Sciatic nerve (tissue), 2 donors: ENCODE measurements at regions not wholly inside any gene's neighbourhood (a gene's known extent, or its start where the extent isn't known, plus 50 kb on each side); places are given as distances from the start of the nearest gene placed in this dataset.

ENCODE experiments used
- ATAC-seq: fragments of 200-7000 bp; cut with Tn5 transposase; one replicate; pipeline ENCODE4 v1.9.1; 2020; ENCODE audit warnings: mild to moderate bottlenecking, moderate library complexity
- DNase-seq: peaks from one replicate; pipeline ENCODE4 v3.0.0-alpha.2; 2020; ENCODE audit warnings: low spot score
- intact Hi-C: fragments of 100-400 bp; cut with DNase I; formaldehyde crosslinking; loops from one replicate; pipeline ENCODE4 v1.14.2; 2022
- donor health status: DM: no; HTN: no; CAD: no.
- donor health status: DM: no; HTN: no; CAD: no.

DNA sequence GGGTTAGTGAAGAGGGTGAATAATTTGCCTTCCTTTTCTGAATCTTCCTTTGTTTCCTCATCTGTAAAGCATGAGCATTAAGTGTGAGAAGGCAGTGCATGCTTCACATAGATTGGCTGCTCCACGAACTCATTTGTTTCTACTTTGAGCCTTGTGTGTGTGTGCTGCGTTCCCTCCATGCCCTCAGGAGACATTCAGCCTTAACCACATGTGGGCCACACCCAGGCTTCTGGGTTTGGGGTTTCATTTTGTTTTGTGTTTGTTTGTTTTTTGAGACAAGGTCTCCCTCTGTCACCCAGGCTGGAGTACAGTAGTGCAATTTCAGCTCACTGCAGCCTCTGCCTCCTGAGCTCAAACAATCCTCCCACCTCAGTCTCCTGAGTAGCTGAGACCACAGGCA, 843.3 kb downstream of the GALR1 start:
- DNase-seq (no peak), ATAC-seq (no peak)
- intact Hi-C loops = no loop called here

DNA sequence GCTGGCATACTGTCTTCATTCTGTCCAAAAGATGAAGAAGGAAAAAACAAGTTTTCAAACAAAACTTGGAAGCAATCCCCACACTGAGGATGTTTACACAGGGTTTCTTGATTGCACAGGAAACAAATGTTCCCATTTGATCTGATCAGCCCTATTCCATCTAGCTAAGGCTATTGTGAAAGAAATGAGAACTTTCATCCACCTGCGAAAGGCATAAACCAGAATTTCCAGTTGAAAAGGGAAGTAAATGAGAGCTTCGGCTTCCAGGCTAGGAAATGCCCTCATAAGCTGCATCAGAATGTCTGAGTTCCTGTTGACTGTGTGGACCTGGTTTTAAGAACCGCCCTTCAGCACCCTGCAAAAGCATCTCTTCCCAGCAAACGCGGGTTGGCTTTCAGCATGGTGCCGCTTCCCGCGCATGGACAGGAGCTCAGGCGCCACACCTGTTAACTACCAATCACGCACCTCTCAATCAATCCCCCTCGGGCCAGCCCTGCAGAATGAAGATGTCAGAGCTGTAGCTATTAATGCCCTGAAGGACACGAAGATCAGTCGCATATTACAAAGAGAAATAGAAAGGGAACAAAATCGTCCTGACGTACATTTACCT, 850.4 kb downstream of the GALR1 start:
- intact Hi-C loops = no loop called here
- DNase-seq (no peak), ATAC-seq (no peak)

DNA sequence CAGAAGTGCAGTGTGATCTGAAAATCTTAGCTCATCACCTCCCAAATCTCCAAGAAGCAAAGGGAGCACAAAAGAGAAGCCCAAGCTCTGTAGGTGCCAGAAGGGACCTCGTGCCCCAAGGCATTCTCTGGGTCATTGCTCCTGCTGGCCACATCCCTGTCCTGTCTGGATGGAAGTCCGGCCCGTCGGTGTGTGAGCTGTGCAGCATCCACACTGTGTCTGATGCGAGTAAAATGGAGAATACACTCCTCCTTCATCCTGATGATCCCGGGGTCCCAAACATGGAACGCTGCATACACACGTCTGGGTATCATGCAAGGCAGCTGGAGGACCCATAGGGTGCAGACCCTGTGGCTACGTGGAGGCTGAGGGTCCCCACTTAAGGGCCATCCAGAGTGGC, 851.4 kb downstream of the GALR1 start:
- no peak for ATAC-seq
- intact Hi-C loops = no loop called here
- DNase-seq = no peak

DNA sequence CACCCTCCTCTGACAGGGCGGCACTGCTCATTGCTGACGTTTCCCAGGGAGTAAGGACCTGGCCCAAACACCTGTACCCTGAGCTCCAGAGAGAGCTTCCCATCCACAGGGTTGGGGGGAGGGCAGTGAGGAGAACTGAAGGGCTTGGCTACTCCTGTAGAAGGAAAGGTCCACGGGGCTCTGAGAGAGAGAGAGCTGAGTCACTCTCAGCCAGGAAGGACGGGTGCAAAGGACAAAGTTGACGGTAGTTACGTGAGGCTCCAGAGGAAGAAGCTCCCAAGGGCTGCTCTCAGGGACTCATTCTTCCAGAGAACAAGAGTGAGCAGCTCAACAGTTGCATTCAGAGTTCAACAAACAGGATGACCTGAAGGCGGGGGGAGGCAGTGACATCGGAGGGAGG, 852.5 kb downstream of the GALR1 start:
- DNase-seq = no peak
- intact Hi-C loops = no loop called here
- no peak for ATAC-seq

DNA sequence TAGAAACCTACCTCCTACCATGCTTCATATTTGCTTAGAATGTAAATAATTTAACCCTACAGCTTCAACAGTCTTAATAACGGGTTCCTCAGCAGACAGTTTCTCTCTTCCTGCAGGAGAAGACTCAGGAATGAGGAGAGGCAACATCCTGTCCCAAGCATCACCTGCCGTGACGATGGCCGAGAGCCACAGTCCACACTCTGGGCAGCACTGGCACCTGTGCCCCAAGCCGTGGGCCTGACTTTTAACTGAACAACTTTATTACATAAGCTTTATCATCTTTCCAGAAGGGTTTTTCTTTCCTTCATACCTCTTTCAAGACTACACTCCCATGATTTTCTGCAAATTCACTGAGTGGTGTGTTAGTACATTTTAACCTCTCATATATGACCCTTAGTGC, 856.0 kb downstream of the GALR1 start:
- no peak for DNase-seq
- intact Hi-C loops = no loop called here
- no peak for ATAC-seq

DNA sequence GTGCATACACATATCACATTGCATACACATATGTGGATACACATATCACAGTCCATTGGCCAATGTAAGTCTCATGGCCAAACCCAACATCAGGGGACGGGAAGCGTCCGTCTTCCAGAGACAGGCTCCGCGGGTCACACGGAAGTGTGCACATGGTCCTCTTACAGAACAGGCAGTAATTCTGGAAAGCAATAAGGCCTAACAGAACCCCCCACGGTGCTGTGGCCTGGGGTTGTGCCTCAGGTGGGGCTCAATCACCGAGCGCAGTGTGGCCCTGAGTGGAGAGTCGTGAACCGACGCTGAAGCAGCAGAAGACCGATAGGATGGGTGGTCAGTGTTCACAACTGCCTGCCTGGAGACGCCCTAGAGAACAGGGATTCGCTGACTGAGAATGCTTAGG, 857.3 kb downstream of the GALR1 start:
- intact Hi-C loops = no loop called here
- no peak for ATAC-seq
- DNase-seq = no peak

DNA sequence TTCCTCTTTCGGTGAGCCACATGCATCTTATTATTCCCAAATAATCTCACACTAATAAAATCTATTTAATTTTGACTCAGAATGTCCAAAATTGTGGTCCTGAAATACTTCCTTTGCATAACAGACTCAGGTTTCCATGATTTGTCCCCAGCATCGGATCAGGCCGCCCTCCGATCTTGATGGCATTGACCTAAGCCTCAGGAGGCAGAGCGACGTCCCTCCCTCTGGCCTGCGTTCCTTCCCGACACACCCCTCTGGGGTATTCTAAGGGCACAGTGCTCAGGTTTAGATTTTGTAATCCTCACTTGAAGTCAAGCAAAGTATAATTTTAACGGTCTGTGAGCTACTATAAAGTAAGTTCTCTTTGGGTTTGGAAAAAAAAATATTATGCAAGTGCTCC, 857.7 kb downstream of the GALR1 start:
- ATAC-seq (no peak), DNase-seq (no peak)
- intact Hi-C loops = no loop called here

DNA sequence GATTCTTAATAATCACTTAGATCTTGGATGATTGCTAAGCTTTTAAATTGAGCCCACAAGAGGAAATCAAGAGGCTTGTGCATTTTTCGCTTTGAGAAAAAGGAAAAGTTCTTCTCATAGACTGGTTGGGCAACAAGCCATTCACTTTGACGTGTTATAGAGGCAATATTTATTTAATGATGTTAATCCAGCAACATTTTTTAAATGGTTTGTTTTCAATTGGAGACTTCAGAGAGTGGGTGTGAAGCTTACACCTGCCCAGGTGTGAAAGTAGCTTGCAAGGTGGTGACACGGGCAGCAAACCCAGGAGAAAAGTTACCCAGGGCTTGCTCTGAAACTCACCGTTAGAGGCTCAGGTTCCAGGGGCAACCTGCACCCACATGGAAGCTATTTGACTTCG, 858.9 kb downstream of the GALR1 start:
- ATAC-seq = no peak
- intact Hi-C loops = no loop called here
- no peak for DNase-seq

DNA sequence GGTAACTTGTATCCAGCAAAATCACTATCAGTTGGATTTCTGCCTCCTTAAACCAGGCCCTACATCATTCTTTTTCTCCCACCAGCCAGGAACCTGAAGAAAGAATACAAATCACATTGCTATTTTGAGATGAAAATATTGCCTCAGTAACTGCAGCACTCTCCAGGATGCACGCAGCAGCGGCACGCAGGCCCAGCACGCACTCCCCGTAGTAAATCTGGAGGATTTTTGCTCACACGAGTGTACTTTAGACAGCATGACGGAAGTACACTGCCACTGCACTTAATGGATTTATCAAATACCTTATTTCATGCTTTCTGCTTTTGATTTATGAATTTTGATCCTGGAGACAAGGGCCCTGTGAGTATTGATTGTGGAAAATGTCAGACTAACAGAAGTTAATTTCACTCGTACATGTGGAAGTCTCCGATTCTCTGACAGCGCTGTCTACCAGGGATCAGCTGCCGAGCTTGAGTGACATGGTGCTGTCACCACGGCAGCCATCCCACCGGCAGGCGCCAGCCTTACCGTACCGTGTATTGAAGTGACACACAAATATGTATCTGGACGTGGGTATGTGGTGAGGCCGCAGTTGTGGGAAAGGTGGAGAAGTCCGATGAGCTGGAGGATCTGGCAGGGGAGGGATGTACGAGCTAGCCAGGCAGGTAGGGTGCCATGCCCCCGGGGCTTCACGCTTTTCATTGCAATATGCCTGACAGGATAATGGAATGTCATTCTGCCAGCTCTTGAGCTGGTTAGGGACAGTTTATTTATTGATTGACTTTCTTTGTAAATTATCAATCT, 863.7 kb downstream of the GALR1 start:
- ATAC-seq (no peak), DNase-seq (no peak)
- intact Hi-C loops = no loop called here

DNA sequence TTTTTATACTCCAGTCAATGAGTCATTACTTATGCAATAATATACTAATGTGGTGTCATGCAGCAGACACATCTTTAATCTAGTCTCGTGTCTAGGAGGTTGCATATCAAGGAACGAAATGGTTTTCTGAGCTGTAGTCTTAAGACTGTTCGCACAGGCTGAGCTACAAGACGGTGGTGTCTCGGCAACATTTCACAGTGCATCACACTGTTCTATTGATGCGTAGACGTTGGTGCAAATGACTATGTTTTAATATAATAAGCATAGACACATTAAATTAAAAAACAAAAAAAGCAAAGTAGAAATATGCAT, 864.2 kb downstream of the GALR1 start:
- DNase-seq = no peak
- intact Hi-C loops = no loop called here
- ATAC-seq = no peak

DNA sequence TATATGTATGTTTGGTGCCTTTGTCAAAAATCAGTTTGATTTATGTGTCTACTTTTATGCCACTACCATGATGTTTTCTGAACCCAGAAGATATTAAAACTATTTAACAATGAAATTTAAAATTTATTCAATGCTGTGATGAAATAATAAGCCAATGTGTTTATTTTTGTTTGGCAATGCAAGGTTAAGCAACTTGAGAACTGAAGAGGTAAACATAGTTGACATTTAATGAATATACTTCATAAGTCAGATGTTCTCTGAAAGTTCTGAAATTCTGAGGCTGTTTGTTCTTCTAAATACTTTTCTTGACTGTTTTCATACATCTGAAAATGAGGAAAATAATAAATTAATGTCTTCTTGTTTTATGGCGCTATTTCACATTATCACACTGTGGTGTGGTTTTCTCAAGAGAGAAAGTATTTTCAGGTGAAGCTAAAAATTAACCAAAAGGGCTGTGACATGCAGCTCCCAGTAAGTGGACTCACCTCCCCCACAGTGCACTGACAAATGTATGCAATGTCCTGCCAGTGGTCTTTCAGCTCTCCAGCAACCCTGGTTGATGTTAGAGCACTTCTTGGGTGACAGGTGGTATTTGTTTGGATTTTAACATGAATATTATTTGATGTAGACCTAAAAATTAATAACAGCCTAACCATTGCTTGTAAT, 863.6 kb upstream of the SALL3 start:
- DNase-seq = no peak
- no peak for ATAC-seq
- intact Hi-C loops = no loop called here

DNA sequence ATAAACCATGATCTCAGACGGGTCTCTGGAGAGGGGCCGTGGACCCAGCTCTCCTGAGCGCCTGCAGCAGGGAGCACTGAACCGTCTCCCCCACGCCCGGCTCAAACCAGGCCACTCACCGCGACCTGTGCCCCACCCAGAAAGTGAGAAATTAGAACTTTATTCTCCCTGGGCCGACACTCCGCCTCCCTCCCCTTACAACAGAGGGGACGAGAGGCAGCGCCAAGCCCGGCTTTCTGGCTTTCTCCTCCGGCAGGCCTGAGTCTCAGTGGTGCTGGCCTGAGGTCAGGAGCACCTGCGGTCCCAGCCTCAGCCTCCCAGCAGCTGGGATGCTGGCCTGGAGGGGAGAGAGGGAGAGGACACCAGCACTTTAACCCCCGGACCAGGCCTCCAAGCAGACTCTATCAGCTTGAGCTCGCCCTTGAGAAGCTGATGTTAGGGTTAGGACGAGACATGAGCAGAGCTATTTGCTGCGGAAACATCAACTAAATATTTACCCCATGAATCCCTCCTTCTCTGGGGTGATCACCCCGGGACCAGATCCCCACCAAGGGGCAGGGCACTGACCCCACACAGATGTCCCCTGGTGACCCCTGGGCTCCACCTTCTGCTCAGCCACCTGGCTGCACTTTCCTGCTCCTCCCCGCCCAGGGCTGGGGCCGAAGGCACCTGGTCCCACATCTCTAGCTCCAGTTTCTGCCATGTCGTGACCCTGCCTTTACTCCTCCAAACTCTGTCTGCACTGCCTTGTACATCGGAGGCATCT, 856.3 kb upstream of the SALL3 start:
- intact Hi-C loops = no loop called here
- no peak for DNase-seq
- ATAC-seq = peak; percentile 45

DNA sequence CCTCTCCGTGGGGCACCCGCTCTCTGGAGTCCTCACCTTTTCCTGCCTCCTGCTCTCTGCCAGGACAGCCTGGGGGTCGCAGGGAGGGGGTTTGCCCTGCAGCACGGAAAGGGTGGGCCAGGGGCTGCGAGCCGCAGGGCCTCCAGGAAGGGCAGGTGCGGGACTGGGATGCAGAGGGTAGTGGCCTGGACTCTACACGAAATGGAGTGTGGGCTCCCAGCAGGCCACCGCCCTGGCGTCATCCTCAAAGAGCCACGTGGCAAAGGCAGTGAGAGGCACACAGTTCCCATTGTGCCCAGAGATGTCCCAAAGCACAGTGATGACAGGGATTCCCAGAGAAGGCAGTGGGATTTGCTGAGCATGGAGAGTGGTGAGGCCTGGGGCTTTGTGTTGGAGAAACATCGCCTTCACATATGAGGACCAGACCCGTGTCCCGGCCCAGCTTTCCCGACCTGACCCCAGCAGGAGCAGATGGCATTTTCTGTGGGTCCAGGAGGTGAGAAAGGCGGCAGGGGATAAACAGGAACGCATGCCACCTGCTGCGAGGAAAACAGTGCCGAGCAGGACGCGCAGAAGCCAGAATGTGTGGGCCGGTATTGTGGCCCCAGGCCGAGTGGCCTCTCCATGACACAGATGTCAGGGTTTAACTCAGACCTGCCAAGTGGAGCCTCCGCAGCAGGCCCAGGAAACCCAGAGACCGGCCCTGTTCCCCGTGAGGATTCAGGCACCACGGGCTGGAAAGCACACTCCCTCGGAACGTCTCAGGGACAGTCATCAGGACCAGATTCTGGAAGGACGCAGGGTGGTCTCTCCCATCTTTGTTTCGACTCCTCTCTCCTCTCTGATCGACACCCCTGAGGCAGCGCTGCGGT, 855.5 kb upstream of the SALL3 start:
- intact Hi-C loops = no loop called here
- DNase-seq (no peak), ATAC-seq (peak; percentile 25)

DNA sequence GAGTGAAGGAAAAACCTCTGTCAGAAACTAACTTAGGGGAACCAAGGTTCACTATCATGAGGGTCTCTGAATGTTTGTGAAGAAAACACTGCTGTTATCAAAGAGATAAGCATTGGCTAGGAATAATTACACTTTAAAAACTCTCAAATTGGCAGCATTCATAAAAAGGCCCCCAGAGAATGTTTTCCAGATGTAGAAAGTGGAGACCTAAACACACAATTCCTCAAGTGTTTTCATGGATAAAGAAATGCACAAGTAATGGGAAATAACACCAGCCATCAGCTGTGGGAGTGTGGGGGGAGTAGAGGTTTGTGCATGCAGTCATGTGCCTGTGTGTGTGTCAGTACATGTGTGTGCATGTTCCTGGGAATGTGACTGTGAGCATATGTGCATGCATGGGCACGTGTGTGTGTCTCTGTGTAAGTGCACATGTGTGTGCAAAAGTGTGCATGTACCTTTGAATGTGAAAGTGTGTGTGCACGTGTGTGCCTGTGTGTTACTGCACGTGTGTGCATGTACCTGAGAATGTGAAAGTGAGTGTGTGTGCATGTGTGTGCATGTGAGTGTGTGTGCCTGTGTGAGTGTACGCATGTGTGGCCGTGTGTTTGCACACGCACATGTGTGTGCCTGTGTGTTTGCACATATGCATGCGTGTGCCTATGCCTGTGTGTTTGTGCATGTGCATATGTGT, 854.3 kb upstream of the SALL3 start:
- ATAC-seq = no peak
- intact Hi-C loops = no loop called here
- no peak for DNase-seq

DNA sequence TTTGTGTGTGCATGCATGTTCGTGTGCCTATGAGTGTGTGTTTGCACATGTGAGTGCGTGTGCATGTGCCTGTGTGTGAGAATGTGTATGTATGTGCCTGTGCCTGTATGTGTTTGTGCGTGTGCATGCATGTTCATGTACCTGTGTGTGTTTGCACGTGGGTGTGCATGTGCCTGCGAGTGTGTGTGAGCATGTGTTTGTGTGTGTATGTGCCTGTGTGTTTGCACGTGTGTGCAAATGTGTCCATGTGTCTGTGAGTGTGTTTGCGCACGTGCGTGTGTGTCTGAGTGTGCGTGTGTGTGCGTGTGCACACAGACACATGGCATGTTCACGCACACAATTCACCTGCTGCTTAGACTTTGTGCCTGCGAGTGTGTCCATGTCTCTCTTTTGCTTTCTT, 853.5 kb upstream of the SALL3 start:
- DNase-seq (no peak), ATAC-seq (no peak)
- intact Hi-C loops = no loop called here

DNA sequence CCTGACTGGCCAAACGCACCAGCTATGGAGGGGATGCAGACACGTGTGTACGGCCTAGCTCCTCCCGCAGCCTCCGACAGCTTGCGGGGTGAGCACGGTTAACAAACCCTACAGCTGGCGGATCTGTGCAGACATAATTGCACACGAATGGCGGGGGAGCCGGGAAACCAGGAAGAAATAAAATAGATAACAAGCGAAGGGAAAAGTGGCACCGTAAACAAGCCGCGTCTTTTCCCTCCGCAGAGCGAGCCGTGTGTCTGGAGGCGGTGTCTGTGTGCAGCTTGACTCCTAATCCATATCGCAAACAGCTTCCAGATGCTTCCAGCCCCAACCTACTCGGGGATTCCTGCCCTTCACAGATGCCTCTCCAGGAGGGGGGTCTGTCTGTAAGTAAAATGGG, 853.1 kb upstream of the SALL3 start:
- intact Hi-C loops = no loop called here
- ATAC-seq (no peak), DNase-seq (no peak)

DNA sequence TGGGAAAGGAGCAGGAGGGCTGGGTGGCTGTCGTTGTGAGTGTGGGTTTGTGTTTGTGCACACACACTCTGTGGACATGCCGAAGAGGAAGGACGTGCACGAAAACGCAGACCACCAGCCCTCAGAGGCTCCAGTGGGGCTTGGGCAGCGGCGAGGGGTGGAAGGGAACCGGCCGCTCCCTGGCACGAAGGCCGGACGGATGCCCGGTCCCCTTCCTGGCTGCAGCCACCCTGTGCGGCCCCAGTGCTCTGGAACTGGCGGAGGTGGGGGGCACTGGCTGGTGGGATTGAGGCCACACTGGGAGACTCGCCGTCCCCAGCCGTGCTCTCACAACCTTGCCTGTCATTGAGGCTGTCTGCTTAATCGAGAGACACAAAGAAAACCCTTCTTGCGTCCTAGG, 852.6 kb upstream of the SALL3 start:
- intact Hi-C loops = no loop called here
- ATAC-seq = no peak
- DNase-seq = no peak

DNA sequence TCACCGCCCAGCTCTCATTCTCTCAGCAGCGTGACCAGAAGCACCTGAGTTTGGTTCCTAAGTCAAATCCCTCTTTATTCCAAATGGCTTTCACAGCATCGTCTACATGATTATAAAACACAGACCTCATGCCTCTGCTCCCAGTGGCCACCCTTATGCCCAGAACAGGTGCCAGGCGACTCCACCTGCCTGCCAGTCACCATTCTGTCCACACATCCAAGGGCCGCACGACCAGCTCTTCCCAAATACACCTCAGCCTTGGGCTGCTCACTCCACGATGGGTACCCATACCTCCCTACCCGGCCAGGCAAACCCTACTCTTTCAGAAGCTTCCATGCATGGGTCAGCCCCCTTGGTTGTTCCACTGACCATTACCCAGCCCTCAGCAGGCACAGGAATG, 851.6 kb upstream of the SALL3 start:
- ATAC-seq = no peak
- no peak for DNase-seq
- intact Hi-C loops = no loop called here

DNA sequence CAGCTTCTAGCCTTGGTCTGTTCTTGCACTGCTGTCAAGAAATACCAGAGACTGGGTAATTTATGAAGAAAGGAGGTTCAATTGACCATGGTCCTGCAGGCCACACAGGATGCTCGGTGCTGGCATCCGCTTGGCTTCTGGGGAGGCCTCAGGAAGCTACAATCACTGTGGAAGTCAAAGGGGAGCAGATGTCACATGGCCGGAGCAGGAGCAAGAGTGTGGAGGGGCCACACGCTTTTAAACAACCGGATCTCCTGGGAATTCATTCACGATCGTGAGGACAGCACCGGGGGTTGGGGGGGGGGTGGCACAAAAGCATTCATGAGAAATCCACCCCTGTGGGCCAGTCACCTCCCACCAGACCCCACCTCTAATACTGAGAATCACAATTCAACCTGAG, 850.4 kb upstream of the SALL3 start:
- DNase-seq = no peak
- intact Hi-C loops = no loop called here

More for the DNA sequence above, 850.4 kb upstream of the SALL3 start:
- ATAC-seq = no peak
